ENCODE measurements at regions not wholly inside any gene's neighbourhood (a gene's known extent, or its start where the extent isn't known, plus 50 kb on each side); places are given as distances from the start of the nearest gene placed in this dataset.

- H4K20me1 ChIP-seq (ENCODE audit: low read length): no peaks in the 10 kb centered on the region
- ATAC-seq: no peak
- H3K9me2 ChIP-seq (replicated peaks; ENCODE audit: low read length): no peaks in the 10 kb centered on the region
- ChIA-PET CTCF (no interaction called here), POLR2A (ENCODE audit: unreplicated experiment) (no interaction called here)
- TF ChIP-seq EZH2 (IDR thresholded peaks at IDR 0.05; ENCODE audit: low read length, unreplicated experiment) (no peak), CTCF (conservative IDR thresholded peaks at IDR 0.05; ENCODE audit: low read depth, low read length) (no peak), EZH2phosphoT487 (IDR thresholded peaks at IDR 0.05; ENCODE audit: borderline replicate concordance, low read length) (no peak)
- H3K4me2 ChIP-seq (ENCODE audit: low read length): no peak overlapping the region
- H3K4me1 ChIP-seq (ENCODE audit: insufficient read depth, low read length): peaks cover 7% of the 10 kb centered on the region
- no peaks in the 10 kb centered on the region for H3K79me2 ChIP-seq (ENCODE audit: low read length)
- BruUV-seq (replicated peaks): no TSS peak
- H3K9ac ChIP-seq (ENCODE audit: low read length): no peak overlapping the region
- H3K27ac ChIP-seq (ENCODE audit: low read length): no peak overlapping the region
- no peaks in the 10 kb centered on the region for H3F3A ChIP-seq (ENCODE audit: low read length, unreplicated experiment)
- intact Hi-C loops (cut with micrococcal nuclease): no loop called here
- 0 out of 2 replicates have a peak overlapping the region, but pooled peaks have one; percentile 31 for H2AFZ ChIP-seq (ENCODE audit: low read length)
- peak; percentile 64 for DNase-seq
- H3K36me3 ChIP-seq (ENCODE audit: low read depth, low read length): no peaks in the 10 kb centered on the region
- H3K4me3 ChIP-seq (ENCODE audit: low read length): no peak overlapping the region; the same call in 1 of the 2 replicates
- H3K27me3 ChIP-seq (ENCODE audit: low read length): no peaks in the 10 kb centered on the region
- H3K9me3 ChIP-seq (ENCODE audit: low read length): no peaks in the 10 kb centered on the region
Measured at GRCh38 chr6:27605401-27606342, 132.8 kb upstream of the ZNF184 start.

- DNase-seq (no peak), ATAC-seq (no peak)
- Histone ChIP-seq H3K9ac (ENCODE audit: low read length) (no peak overlapping the region), H3K27ac (ENCODE audit: low read length) (no peak overlapping the region), H3K4me3 (ENCODE audit: low read length) (no peak overlapping the region), H3F3A (ENCODE audit: low read length, unreplicated experiment) (no peaks in the 10 kb centered on the region), H3K9me3 (ENCODE audit: low read length) (no peaks in the 10 kb centered on the region), H3K79me2 (ENCODE audit: low read length) (no peaks in the 10 kb centered on the region), H3K4me2 (ENCODE audit: low read length) (no peak overlapping the region), H4K20me1 (ENCODE audit: low read length) (no peaks in the 10 kb centered on the region), H3K36me3 (ENCODE audit: low read depth, low read length) (no peaks in the 10 kb centered on the region), H3K9me2 (replicated peaks; ENCODE audit: low read length) (no peaks in the 10 kb centered on the region), H3K27me3 (ENCODE audit: low read length) (no peaks in the 10 kb centered on the region), H3K4me1 (ENCODE audit: insufficient read depth, low read length) (peaks cover 7% of the 10 kb centered on the region), H2AFZ (ENCODE audit: low read length) (peak overlapping the region; percentile 31; the same call in 1 of the 2 replicates)
- POLR2A ChIA-PET (ENCODE audit: unreplicated experiment): no interaction called here
- intact Hi-C loops (cut with micrococcal nuclease): no loop called here
- no TSS peak for BruUV-seq (replicated peaks)
- no peak for TF ChIP-seq EZH2 (IDR thresholded peaks at IDR 0.05; ENCODE audit: low read length, unreplicated experiment)
- no peak for TF ChIP-seq EZH2phosphoT487 (IDR thresholded peaks at IDR 0.05; ENCODE audit: borderline replicate concordance, low read length)
- no peak for TF ChIP-seq CTCF (conservative IDR thresholded peaks at IDR 0.05; ENCODE audit: low read depth, low read length)
- CTCF ChIA-PET: no interaction called here
Measured at GRCh38 chr6:27604986-27605385, 132.1 kb upstream of the ZNF184 start.

Measured in PC-3 (cell line).